D721Med (cell line): ENCODE measurements at regions not wholly inside any gene's neighbourhood (a gene's known extent, or its start where the extent isn't known, plus 50 kb on each side); places are given as distances from the start of the nearest gene placed in this dataset.
"Not testable (repeated sequence)": the region's sequence is repeated elsewhere in the genome, so short reads cannot be mapped to it uniquely, and the experiment has no call there.

Source experiments
- DNase-seq: peaks from one replicate; pipeline ENCODE4 v3.0.0; 2011; ENCODE audit warnings: low spot score; ENCODE audit not compliant: insufficient read length
- FAIRE-seq: peaks from 2 replicates; lab custom pipeline; 2011; peaks lifted over from hg19 to GRCh38; lab: Jason Lieb, UNC
- CTCF ChIP-seq: IDR thresholded peaks from 2 replicates; pipeline ENCODE4 v1.5.1; 2012; ENCODE audit warnings: mild to moderate bottlenecking, control low read depth; ENCODE audit not compliant: insufficient read depth; ENCODE audit errors: missing control alignments

- TF ChIP-seq CTCF, result no peak
- DNase-seq, result no peak
- no peak for FAIRE-seq
Measured at GRCh38 chr10:118957443-118957825, 72.1 kb upstream of the NANOS1 start.

GRCh38 chr10:118957966-118958365, 71.5 kb upstream of the NANOS1 start:
- no peak for TF ChIP-seq CTCF
- DNase-seq, result no peak
- no peak for FAIRE-seq

- no peak for DNase-seq
- FAIRE-seq, result no peak
- TF ChIP-seq CTCF, result no peak
Measured at GRCh38 chr10:118958559-118958958, 71.0 kb upstream of the NANOS1 start.

- FAIRE-seq, result no peak
- no peak for DNase-seq
- no peak for TF ChIP-seq CTCF
Measured at GRCh38 chr10:118958984-118959925, 70.3 kb upstream of the NANOS1 start.

- TF ChIP-seq CTCF, result no peak
Measured at GRCh38 chr10:118960157-118961090, 69.1 kb upstream of the NANOS1 start.

GRCh38 chr10:118961436-118961835, 68.1 kb upstream of the NANOS1 start:
- DNase-seq, result no peak
- FAIRE-seq, result no peak
- no peak for TF ChIP-seq CTCF

More at GRCh38 chr10:118960157-118961090, 69.1 kb upstream of the NANOS1 start:
- FAIRE-seq (no peak), DNase-seq (no peak)

- not testable (repeated sequence) for FAIRE-seq, DNase-seq
Measured at GRCh38 chr10:118962331-118962868, 67.1 kb upstream of the NANOS1 start.
